ENCODE measurements at regions not wholly inside any gene's neighbourhood (a gene's known extent, or its start where the extent isn't known, plus 50 kb on each side); places are given as distances from the start of the nearest gene placed in this dataset.

DNA sequence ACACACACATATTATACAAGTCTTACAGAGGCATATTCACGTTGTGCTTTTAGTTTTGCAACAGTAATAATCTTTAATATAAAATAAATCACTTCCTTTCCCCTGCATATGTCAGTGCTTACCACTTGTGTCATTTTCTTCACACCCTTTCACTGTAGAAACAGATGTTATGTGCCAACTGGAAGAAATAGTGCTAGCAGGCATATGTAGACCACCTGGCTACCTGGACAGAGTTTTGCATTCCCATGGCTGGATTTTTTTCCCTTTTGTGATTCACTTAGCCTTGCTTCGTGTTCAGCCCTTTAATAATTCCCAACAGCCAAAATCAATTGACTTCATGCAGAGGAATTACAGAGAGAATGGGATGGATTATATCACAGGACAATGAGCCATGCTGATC lies 399.1 kb upstream of the SPRY2 start:
- TF ChIP-seq ZNF274 (IDR thresholded peaks at IDR 0.05; ENCODE audit: low read length) (no peak), ZNF274 (tag by site-specific recombination; IDR thresholded peaks at IDR 0.05; ENCODE audit: borderline replicate concordance) (no peak), ZNF202 (tag by site-specific recombination; IDR thresholded peaks at IDR 0.05; ENCODE audit: borderline replicate concordance) (no peak), ZBTB7A (tag by site-specific recombination; IDR thresholded peaks at IDR 0.05; ENCODE audit: low read depth) (no peak), HIC1 (tag by site-specific recombination; IDR thresholded peaks at IDR 0.05) (no peak), ZNF514 (tag by site-specific recombination; IDR thresholded peaks at IDR 0.05) (no peak), KLF9 (tag by site-specific recombination; IDR thresholded peaks at IDR 0.05; ENCODE audit: low read depth) (no peak), TRIM28 (IDR thresholded peaks at IDR 0.05; ENCODE audit: borderline replicate concordance, low read length) (no peak), MYNN (tag by site-specific recombination; IDR thresholded peaks at IDR 0.05; ENCODE audit: borderline replicate concordance) (no peak)
- TF ChIP-seq, protein P1, sequence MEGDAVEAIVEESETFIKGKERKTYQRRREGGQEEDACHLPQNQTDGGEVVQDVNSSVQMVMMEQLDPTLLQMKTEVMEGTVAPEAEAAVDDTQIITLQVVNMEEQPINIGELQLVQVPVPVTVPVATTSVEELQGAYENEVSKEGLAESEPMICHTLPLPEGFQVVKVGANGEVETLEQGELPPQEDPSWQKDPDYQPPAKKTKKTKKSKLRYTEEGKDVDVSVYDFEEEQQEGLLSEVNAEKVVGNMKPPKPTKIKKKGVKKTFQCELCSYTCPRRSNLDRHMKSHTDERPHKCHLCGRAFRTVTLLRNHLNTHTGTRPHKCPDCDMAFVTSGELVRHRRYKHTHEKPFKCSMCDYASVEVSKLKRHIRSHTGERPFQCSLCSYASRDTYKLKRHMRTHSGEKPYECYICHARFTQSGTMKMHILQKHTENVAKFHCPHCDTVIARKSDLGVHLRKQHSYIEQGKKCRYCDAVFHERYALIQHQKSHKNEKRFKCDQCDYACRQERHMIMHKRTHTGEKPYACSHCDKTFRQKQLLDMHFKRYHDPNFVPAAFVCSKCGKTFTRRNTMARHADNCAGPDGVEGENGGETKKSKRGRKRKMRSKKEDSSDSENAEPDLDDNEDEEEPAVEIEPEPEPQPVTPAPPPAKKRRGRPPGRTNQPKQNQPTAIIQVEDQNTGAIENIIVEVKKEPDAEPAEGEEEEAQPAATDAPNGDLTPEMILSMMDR (tag by site-specific recombination; IDR thresholded peaks at IDR 0.05) = no peak
- TF ChIP-seq, protein P2, sequence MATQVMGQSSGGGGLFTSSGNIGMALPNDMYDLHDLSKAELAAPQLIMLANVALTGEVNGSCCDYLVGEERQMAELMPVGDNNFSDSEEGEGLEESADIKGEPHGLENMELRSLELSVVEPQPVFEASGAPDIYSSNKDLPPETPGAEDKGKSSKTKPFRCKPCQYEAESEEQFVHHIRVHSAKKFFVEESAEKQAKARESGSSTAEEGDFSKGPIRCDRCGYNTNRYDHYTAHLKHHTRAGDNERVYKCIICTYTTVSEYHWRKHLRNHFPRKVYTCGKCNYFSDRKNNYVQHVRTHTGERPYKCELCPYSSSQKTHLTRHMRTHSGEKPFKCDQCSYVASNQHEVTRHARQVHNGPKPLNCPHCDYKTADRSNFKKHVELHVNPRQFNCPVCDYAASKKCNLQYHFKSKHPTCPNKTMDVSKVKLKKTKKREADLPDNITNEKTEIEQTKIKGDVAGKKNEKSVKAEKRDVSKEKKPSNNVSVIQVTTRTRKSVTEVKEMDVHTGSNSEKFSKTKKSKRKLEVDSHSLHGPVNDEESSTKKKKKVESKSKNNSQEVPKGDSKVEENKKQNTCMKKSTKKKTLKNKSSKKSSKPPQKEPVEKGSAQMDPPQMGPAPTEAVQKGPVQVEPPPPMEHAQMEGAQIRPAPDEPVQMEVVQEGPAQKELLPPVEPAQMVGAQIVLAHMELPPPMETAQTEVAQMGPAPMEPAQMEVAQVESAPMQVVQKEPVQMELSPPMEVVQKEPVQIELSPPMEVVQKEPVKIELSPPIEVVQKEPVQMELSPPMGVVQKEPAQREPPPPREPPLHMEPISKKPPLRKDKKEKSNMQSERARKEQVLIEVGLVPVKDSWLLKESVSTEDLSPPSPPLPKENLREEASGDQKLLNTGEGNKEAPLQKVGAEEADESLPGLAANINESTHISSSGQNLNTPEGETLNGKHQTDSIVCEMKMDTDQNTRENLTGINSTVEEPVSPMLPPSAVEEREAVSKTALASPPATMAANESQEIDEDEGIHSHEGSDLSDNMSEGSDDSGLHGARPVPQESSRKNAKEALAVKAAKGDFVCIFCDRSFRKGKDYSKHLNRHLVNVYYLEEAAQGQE (tag by site-specific recombination; IDR thresholded peaks at IDR 0.05) = no peak
